Dermis blood vessel endothelial cell (primary cell): ENCODE measurements at regions not wholly inside any gene's neighbourhood (a gene's known extent, or its start where the extent isn't known, plus 50 kb on each side); places are given as distances from the start of the nearest gene placed in this dataset.

Experiments
- DNase-seq: peaks from one replicate; pipeline ENCODE4 v3.0.0; 2010

- DNase-seq = no peak
Observed at GRCh38 chr16:60346256-60346655, 1612.1 kb upstream of the GOT2 start.

GRCh38 chr16:60337671-60338070 lies 1603.6 kb upstream of the GOT2 start:
- no peak for DNase-seq

- DNase-seq = no peak
Observed at GRCh38 chr16:60331168-60331567, 1597.1 kb upstream of the GOT2 start.

DNA sequence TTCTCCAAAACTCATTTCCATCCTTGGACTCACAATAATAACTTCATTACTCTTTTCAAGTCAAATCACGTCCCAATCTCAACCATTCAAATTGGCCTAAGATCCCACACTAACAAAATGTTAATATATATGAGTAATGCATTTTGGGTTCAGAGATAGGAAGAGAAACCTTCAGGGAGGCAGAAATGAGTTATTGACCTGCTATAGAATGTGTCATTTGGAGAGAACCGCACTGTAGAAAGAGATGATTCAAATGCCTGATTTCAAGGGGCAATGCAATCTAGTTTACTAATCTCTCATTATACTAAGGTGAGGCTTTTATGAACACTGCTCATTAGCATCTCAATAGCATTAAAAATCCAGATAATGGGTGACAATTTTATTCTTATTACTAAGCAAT lies 1595.0 kb upstream of the GOT2 start:
- DNase-seq = no peak

DNA sequence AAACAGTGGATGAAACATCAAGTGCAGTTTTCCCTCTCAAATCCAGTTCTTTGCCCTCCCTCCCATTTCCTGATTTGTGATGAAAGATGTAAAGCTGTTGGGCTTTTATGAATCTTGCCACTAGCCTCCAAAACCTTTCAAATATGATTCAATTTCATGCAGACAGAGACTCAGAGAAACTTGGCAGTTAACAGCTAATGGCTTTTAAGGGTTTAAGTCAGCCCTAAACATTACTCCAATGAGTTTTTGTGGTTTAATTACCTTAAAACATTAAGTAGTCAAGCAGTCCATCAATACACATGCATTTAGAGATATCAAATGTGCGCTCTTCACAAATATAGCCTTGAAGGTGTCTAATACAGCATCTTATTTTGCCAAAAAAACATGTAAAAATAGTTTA lies 1594.0 kb upstream of the GOT2 start:
- no peak for DNase-seq

DNA sequence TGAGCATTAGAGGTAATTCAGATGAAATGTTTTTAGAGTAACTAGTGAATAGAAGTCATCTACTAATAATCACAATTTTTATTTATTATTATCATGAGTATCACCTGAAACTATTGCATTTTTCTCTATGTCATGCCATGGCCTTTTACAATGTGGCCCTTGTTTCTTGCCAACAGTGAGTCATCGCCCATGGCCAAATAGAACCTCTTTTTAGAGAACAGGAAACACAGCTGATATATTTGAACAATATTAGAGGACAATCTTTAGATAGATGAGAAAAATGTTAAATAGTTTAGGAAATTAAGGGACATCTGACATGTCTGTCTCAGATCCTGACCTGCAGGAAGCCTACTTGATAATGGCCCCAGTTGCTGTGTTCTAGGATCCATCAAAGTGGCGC lies 1584.4 kb upstream of the GOT2 start:
- DNase-seq = no peak

GRCh38 chr16:60310846-60311445 lies 1576.8 kb upstream of the GOT2 start:
- DNase-seq = no peak

DNA sequence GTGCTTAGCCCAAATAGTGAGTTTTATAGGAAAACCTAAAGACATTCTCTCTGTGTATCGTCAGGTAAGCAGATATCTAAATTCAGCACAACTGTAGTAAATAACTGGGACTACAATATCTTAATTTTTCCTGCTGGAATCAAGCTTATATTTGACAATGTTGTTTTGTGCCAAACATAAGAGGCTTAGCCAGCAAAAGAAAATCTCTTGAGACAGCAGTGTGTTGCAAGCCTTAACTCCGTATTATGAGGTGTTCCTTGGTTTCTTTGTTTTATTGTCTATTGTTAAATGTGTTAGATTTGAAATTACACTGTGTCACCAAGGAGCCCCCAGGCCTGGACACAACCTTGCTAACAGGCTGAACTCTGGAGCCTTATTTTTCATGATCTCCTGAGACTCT lies 1570.6 kb upstream of the GOT2 start:
- no peak for DNase-seq

- DNase-seq = no peak
Observed at GRCh38 chr16:60304066-60304465, 1570.0 kb upstream of the GOT2 start.

DNA sequence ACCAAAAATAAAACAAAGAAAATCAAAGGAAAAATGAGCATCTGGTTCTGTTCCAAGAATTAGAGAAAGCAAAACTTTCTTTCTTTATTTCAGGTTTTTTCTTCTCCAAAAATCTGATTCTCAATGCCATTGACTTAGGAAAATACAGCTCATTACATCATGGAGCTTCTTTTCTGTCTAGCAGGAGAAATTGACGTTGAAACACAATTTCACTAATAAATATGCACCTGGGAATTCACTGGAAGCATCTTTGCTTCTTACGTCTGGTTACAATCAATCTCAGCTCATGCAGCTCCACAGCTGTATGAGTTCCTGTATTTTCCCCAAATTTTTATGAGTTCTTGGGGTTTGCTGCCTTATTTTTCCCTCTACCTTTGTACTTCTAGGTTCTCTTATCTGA lies 1568.6 kb upstream of the GOT2 start:
- DNase-seq = no peak

GRCh38 chr16:60302261-60302660 lies 1568.1 kb upstream of the GOT2 start:
- no peak for DNase-seq

DNA sequence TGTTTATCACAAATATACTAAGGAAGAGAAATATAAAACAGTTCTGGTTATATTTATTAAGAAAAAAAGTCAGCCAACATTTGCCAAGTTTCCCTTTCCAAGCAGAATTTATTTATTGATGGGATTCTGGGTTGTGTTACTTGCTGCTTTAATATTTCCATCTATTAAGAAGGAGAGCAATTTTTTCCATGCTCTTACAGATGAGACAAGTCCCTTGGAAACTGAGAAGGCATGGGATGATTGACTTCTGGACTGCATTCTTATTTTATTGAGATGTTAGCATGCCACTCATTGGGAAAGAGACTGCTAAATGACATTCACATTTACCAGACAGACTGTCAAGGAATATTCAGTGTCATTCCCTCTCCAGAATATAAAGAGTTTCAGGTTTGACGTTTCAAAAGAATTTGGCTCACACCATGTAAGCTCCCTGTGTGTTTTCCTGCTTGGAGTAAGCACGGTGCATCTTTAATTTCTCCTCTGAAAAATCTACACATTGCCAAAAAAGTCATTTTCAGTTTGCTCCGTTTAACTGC lies 1565.2 kb upstream of the GOT2 start:
- DNase-seq = no peak

DNA sequence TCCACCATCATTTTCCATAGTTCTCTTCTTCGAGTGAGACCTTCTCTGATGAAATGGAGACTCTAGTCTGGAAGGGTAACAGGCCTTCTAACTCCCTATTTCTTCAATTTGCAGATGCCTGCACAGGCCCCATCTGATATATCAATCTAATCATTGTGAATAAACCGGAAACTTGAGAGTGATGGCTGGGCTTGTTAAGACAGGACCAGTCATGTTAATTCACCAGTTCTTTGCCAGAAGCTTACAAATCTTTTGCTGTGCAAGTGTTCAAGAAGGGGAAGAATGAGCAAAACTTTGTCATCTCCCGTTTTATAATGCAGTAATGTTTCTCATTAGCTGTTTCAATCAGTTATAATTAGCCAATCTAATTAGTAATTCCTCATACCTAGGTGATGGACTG lies 1561.3 kb upstream of the GOT2 start:
- DNase-seq = no peak

DNA sequence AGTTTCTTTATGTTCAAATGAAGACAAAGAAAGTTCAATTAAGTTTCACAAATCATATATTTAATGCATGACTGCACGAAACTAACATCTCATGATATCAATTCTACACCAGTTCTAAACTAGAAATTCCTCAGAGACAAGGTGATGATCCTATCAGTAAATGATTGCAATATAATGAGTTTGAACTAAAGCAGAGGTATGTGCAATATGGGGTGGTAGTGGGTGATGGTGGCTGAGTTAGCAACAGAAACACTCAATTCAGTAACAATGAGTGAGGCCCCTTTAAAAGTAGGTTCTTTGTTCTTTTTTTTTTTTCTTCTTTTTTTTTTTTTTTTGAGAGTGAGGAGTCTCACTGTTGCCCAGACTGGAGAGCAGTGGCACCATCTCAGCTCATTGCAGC lies 1551.7 kb upstream of the GOT2 start:
- no peak for DNase-seq

GRCh38 chr16:60279061-60279665 lies 1545.0 kb upstream of the GOT2 start:
- no peak for DNase-seq

DNA sequence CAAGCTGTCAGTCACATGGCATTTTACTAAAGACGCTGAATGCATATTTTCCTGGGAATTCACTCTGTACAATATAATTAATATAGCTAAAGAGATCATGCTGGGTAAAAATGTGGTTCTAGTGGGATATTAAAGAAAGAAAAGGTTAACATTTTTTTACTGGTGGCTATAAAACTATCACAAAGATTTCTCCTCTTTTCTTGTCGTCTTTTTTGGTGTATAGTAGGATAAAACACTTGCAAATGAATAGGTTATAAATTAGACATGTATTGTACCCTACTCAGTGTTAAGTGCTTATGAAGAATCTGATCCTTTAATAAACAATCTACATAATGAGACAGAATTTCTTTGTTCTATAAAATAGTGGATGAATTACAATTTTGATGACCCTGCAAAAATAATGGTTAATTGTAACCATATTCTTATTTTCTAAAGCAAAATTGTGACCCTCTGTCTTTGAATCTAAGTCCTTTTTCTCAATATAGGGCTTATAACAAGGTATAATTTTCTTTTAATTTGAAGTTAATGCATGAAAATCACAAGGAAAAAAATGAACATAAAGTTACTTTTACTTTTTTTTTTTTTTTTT lies 1540.4 kb upstream of the GOT2 start:
- no peak for DNase-seq

DNA sequence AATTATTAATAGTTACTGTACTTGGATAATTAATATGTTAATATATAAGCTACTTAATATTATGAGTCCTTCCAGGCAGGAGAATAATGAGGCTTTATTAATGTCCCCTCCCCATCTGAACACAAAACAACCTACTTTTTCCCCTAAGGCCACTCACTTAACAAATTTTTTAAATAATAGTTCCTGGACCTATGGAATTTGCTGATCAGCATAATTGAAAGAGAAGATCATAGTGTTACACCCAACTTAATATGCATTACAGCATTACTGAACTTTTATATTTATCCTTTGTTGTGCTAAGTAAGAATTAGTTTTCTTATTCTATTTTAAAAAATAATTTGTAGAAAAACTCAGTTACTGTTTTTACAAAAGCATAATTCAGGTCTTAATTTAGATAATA lies 1537.7 kb upstream of the GOT2 start:
- DNase-seq = no peak

DNA sequence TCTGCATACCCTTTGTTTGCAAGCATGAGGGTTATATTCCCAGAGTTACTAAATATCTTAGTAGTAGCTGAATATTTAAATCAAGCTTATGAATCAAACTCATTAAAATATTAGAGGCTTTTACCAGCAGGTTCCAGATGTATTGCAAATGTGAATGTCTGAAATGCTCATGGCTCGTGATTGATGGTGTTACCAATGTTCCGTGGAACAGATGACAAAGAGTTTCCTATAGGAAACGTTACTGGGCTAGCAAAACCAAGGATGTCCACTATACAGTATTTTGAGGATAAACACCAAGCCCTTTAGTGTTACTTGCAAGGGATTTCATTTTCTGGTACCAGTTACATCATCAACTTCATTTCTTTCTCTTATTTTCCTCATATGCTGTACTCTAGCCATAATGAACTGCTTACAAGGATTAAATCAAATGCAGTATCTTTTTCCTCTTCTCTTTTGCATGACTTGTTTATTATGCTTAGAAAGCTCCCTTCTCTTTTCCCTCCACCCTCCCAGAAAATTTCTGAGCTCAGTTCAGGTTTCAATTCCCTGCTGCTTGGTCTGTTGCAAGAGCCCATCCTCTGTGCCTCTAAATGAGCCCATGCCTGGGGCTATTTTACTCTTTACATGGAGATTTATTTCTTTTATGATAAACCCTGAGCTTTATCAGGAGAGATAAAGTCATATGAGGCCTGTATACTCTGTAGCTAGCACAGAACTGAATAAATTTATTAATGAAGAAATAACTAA lies 1537.1 kb upstream of the GOT2 start:
- no peak for DNase-seq

- no peak for DNase-seq
Observed at GRCh38 chr16:60261425-60261824, 1527.3 kb upstream of the GOT2 start.

DNA sequence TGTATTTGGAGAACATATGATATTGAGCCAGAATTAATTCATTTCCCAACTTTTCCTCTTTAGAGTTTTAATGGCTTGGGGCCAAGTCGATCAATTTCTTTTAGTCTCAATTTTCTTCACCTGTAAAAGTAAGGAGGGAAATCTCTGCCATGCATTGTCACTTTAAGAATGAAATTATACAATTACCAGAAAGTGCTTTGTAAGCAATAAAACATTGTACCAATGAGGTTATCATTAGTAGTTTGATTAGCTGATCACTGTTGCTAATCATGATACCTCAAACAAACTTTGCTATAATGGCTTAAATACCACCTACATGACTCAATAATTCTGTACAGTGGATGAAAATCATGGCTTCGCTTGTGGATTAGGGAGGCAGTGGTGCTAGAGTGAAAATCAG lies 1525.8 kb upstream of the GOT2 start:
- DNase-seq = no peak

DNA sequence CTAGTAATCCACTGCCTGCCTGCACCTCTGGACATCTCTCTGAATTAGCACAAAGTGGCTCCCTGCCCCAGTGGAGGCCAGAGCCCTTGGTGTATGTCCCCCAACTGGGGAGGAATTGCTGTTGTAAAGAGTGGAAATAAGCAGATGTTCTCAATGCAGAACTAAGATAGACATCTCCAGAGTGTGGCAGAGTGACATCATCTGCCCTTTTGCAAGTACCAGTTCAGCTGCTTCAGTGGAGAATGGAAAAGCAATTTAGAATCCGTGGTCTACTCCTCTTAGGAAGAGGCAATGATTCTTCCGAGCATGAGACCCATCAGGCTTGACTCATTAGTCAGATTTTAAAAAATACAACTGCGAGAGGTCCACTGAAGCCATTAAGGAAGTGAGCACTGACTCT lies 1512.0 kb upstream of the GOT2 start:
- no peak for DNase-seq

GRCh38 chr16:60241671-60242070 lies 1507.6 kb upstream of the GOT2 start:
- no peak for DNase-seq

DNA sequence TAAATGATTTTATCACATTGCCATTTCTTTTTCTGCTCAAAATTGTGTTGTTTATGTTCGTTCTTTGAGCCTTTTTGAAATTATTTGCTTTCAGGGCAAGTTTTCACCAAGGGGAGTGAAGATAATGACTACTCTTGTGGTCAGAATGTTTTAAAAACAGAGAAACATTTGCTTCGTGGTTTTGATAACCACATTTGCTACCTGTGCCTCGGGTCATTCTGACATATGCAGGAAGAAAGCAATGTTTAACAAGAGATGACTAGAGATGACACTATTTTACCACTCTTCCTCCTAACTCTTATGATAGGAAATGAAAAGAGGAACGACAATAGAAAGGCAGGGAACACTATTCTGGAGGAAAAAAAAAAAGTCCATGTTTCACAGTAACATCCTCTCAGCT lies 1496.5 kb upstream of the GOT2 start:
- no peak for DNase-seq

GRCh38 chr16:60225541-60225940 lies 1491.4 kb upstream of the GOT2 start:
- no peak for DNase-seq
